ENCODE measurements at regions not wholly inside any gene's neighbourhood (a gene's known extent, or its start where the extent isn't known, plus 50 kb on each side); places are given as distances from the start of the nearest gene placed in this dataset.

GRCh38 chr2:14401873-14402272 lies 230.6 kb upstream of the LRATD1 start:
- DNase-seq, result no peak

- DNase-seq, result no peak
These were observed 223.8 kb upstream of the LRATD1 start for GRCh38 chr2:14408695-14409094.

- DNase-seq, result no peak
These were observed 215.0 kb upstream of the LRATD1 start for GRCh38 chr2:14417551-14417950.

- DNase-seq, result no peak
These were observed 214.4 kb upstream of the LRATD1 start for GRCh38 chr2:14418115-14418514.

GRCh38 chr2:14420851-14421250 lies 211.7 kb upstream of the LRATD1 start:
- DNase-seq, result no peak

- no peak for DNase-seq
These were observed 210.1 kb upstream of the LRATD1 start for GRCh38 chr2:14422426-14422825.

GRCh38 chr2:14423145-14423906 lies 209.2 kb upstream of the LRATD1 start:
- no peak for DNase-seq

- no peak for DNase-seq
These were observed 207.8 kb upstream of the LRATD1 start for GRCh38 chr2:14424478-14425390.

- DNase-seq, result no peak
These were observed 206.6 kb upstream of the LRATD1 start for GRCh38 chr2:14425869-14426268.

GRCh38 chr2:14428056-14428455 lies 204.5 kb upstream of the LRATD1 start:
- no peak for DNase-seq

- DNase-seq, result no peak
These were observed 198.5 kb upstream of the LRATD1 start for GRCh38 chr2:14433946-14434495.

GRCh38 chr2:14445670-14446069 lies 186.8 kb upstream of the LRATD1 start:
- DNase-seq, result no peak

GRCh38 chr2:14448340-14448739 lies 184.2 kb upstream of the LRATD1 start:
- DNase-seq, result no peak

- no peak for DNase-seq
These were observed 181.2 kb upstream of the LRATD1 start for GRCh38 chr2:14451312-14451711.

- DNase-seq, result no peak
These were observed 178.3 kb upstream of the LRATD1 start for GRCh38 chr2:14454202-14454601.

- DNase-seq, result no peak
These were observed 172.7 kb upstream of the LRATD1 start for GRCh38 chr2:14459786-14460325.

- DNase-seq, result no peak
These were observed 156.5 kb upstream of the LRATD1 start for GRCh38 chr2:14475994-14476393.

GRCh38 chr2:14479486-14479885 lies 153.0 kb upstream of the LRATD1 start:
- no peak for DNase-seq

GRCh38 chr2:14480120-14480519 lies 152.4 kb upstream of the LRATD1 start:
- DNase-seq, result no peak

GRCh38 chr2:14480906-14481305 lies 151.6 kb upstream of the LRATD1 start:
- no peak for DNase-seq

GRCh38 chr2:14492920-14493503 lies 139.5 kb upstream of the LRATD1 start:
- DNase-seq, result no peak

GRCh38 chr2:14494759-14495158 lies 137.8 kb upstream of the LRATD1 start:
- DNase-seq, result no peak

GRCh38 chr2:14501061-14501460 lies 131.5 kb upstream of the LRATD1 start:
- DNase-seq, result no peak

All from SIG-M5 (cell line).